NCI-H1436 treated with DMSO at 0.1 percent for 48 hours (cell line): ENCODE measurements at regions not wholly inside any gene's neighbourhood (a gene's known extent, or its start where the extent isn't known, plus 50 kb on each side); places are given as distances from the start of the nearest gene placed in this dataset.

Experiments used
- DNase-seq: peaks from one replicate; lab custom pipeline; 2025; lab: John Stamatoyannopoulos, UW

- DNase-seq: peak; percentile 67
Measured at GRCh38 chr5:160175438-160176218, 53.7 kb upstream of the FABP6 start.

GRCh38 chr5:160174780-160175437 is 54.4 kb upstream of the FABP6 start:
- DNase-seq: no peak

GRCh38 chr5:160174290-160174689 is 55.0 kb upstream of the FABP6 start:
- DNase-seq: no peak

- no peak for DNase-seq
Measured at GRCh38 chr5:160171666-160172065, 52.4 kb upstream of the PWWP2A start.

GRCh38 chr5:160169326-160169725 is 50.1 kb upstream of the PWWP2A start:
- DNase-seq: no peak
